GM18873 (cell line): ENCODE measurements at regions not wholly inside any gene's neighbourhood (a gene's known extent, or its start where the extent isn't known, plus 50 kb on each side); places are given as distances from the start of the nearest gene placed in this dataset.
A peak's percentile ranks its signal among the peaks of the same experiment; 100 is the strongest.

Experiments
- ATAC-seq: cut with Tn5 transposase; IDR thresholded peaks from one replicate; pipeline ENCODE4 v1.9.1; 2021; ENCODE audit warnings: mild to moderate bottlenecking, moderate library complexity, moderate number of reproducible peaks; ENCODE audit not compliant: unreplicated experiment, low FRiP score

GRCh38 chr13:74625541-74625940 lies 491.3 kb upstream of the KLF12 start:
- no peak for ATAC-seq

GRCh38 chr13:74623761-74624160 lies 489.6 kb upstream of the KLF12 start:
- ATAC-seq, result no peak

GRCh38 chr13:74622284-74622683 lies 488.1 kb upstream of the KLF12 start:
- ATAC-seq, result no peak

- no peak for ATAC-seq
Observed at GRCh38 chr13:74620711-74621110, 486.5 kb upstream of the KLF12 start.

- ATAC-seq, result no peak
Observed at GRCh38 chr13:74620308-74620707, 486.1 kb upstream of the KLF12 start.

- no peak for ATAC-seq
Observed at GRCh38 chr13:74597526-74597925, 463.3 kb upstream of the KLF12 start.

- ATAC-seq, result no peak
Observed at GRCh38 chr13:74596691-74597090, 462.5 kb upstream of the KLF12 start.

- ATAC-seq, result no peak
Observed at GRCh38 chr13:74593688-74594087, 459.5 kb upstream of the KLF12 start.

GRCh38 chr13:74586847-74587246 lies 452.6 kb upstream of the KLF12 start:
- no peak for ATAC-seq

- ATAC-seq, result no peak
Observed at GRCh38 chr13:74576420-74576819, 442.2 kb upstream of the KLF12 start.

GRCh38 chr13:74575729-74576125 lies 441.5 kb upstream of the KLF12 start:
- ATAC-seq, result no peak

GRCh38 chr13:74574964-74575728 lies 440.9 kb upstream of the KLF12 start:
- ATAC-seq, result no peak

- ATAC-seq, result no peak
Observed at GRCh38 chr13:74573654-74574053, 439.4 kb upstream of the KLF12 start.

- no peak for ATAC-seq
Observed at GRCh38 chr13:74571811-74572210, 437.6 kb upstream of the KLF12 start.

- ATAC-seq, result no peak
Observed at GRCh38 chr13:74570834-74571233, 436.6 kb upstream of the KLF12 start.

GRCh38 chr13:74570046-74570445 lies 435.8 kb upstream of the KLF12 start:
- ATAC-seq, result no peak

- no peak for ATAC-seq
Observed at GRCh38 chr13:74569251-74569650, 435.0 kb upstream of the KLF12 start.

GRCh38 chr13:74567485-74567884 lies 433.3 kb upstream of the KLF12 start:
- ATAC-seq, result no peak

GRCh38 chr13:74562381-74562780 lies 428.2 kb upstream of the KLF12 start:
- ATAC-seq, result no peak

GRCh38 chr13:74561155-74561554 lies 427.0 kb upstream of the KLF12 start:
- no peak for ATAC-seq

GRCh38 chr13:74560325-74560724 lies 426.1 kb upstream of the KLF12 start:
- peak; percentile 62 for ATAC-seq

GRCh38 chr13:74557870-74558269 lies 423.7 kb upstream of the KLF12 start:
- no peak for ATAC-seq
